Smooth muscle cell (in vitro differentiated cells): ENCODE measurements at regions not wholly inside any gene's neighbourhood (a gene's known extent, or its start where the extent isn't known, plus 50 kb on each side); places are given as distances from the start of the nearest gene placed in this dataset.
A peak's percentile ranks its signal among the peaks of the same experiment; 100 is the strongest.
"Not testable (repeated sequence)": the region's sequence is repeated elsewhere in the genome, so short reads cannot be mapped to it uniquely, and the experiment has no call there.

Source experiments
- DNase-seq: peaks from one replicate; lab custom pipeline; 2025; ENCODE audit not compliant: unreplicated experiment; lab: John Stamatoyannopoulos, UW
- H2AFZ ChIP-seq: fragments of 200-600 bp; sonication (generic); 2 replicates; pipeline ENCODE4 v1.6.0; 2016; ENCODE audit warnings: antibody characterized with exemption, low read depth, mild to moderate bottlenecking
- H3F3A ChIP-seq: fragments of 200-600 bp; sonication (generic); 2 replicates; pipeline ENCODE4 v1.6.0; 2017; ENCODE audit warnings: antibody characterized with exemption, low read depth
- H3K27ac ChIP-seq: fragments of 200-600 bp; sonication (generic); 2 replicates; pipeline ENCODE4 v1.5.1; 2016; ENCODE audit warnings: low read depth, mild to moderate bottlenecking
- H3K27me3 ChIP-seq: fragments of 200-600 bp; sonication (generic); 2 replicates; pipeline ENCODE4 v1.6.1; 2016; ENCODE audit warnings: low read depth, mild to moderate bottlenecking
- H3K36me3 ChIP-seq: fragments of 200-600 bp; sonication (generic); 2 replicates; pipeline ENCODE4 v1.5.1; 2016; ENCODE audit warnings: low read depth
- H3K4me1 ChIP-seq: fragments of 200-600 bp; sonication (generic); 2 replicates; pipeline ENCODE4 v1.5.1; 2016; ENCODE audit warnings: low read depth
- H3K4me2 ChIP-seq: fragments of 200-600 bp; sonication (generic); 2 replicates; pipeline ENCODE4 v1.6.0; 2016; ENCODE audit warnings: mild to moderate bottlenecking
- H3K4me3 ChIP-seq: fragments of 200-600 bp; sonication (generic); 2 replicates; pipeline ENCODE4 v1.5.1; 2016; ENCODE audit warnings: mild to moderate bottlenecking
- H3K79me2 ChIP-seq: fragments of 200-600 bp; sonication (generic); 2 replicates; pipeline ENCODE4 v1.6.0; 2016; ENCODE audit warnings: low read depth, mild to moderate bottlenecking
- H3K9ac ChIP-seq: fragments of 200-600 bp; sonication (generic); 2 replicates; pipeline ENCODE4 v1.6.0; 2016; ENCODE audit warnings: low read depth
- H3K9me3 ChIP-seq: fragments of 200-600 bp; sonication (generic); replicated peaks from 2 replicates; pipeline ENCODE4 v1.5.1; 2016; ENCODE audit warnings: low read depth
- H4K20me1 ChIP-seq: fragments of 200-600 bp; sonication (generic); 2 replicates; pipeline ENCODE4 v1.6.0; 2016; ENCODE audit warnings: low read depth
- CTCF ChIP-seq: fragments of 200-600 bp; sonication (generic); IDR thresholded peaks from 2 replicates; pipeline ENCODE4 v1.5.1; 2017; ENCODE audit warnings: borderline replicate concordance, mild to moderate bottlenecking, antibody characterized with exemption; ENCODE audit not compliant: insufficient read depth, poor library complexity, severe bottlenecking
- WGBS: methylation state at CpG from one replicate; pipeline ENCODE4 v1.1.7; 2016; ENCODE audit warnings: low lambda C conversion rate; 5-methylcytosine and 5-hydroxymethylcytosine counted together

- 88% methylated on average over 1 of the region's 1 CpG for WGBS
- Histone ChIP-seq H2AFZ (no peak overlapping the region), H3K27me3 (no peaks in the 10 kb centered on the region), H4K20me1 (no peaks in the 10 kb centered on the region), H3F3A (no peaks in the 10 kb centered on the region), H3K9me3 (no peaks in the 10 kb centered on the region), H3K9ac (no peak overlapping the region), H3K4me2 (no peak overlapping the region), H3K4me3 (no peak overlapping the region), H3K36me3 (no peaks in the 10 kb centered on the region), H3K27ac (no peak overlapping the region), H3K4me1 (no peaks in the 10 kb centered on the region), H3K79me2 (no peaks in the 10 kb centered on the region)
- no peak for DNase-seq
- TF ChIP-seq CTCF, result no peak
Observed at GRCh38 chr11:87501388-87501787, 463.7 kb downstream of the TMEM135 start.

GRCh38 chr11:87494936-87495335, 457.2 kb downstream of the TMEM135 start:
- not testable (repeated sequence) for H3K79me2 ChIP-seq, H3K36me3 ChIP-seq, H3K4me1 ChIP-seq, H3K4me3 ChIP-seq, H2AFZ ChIP-seq, H3K4me2 ChIP-seq, H3K9ac ChIP-seq, H3F3A ChIP-seq, H3K27me3 ChIP-seq, H4K20me1 ChIP-seq, H3K27ac ChIP-seq, H3K9me3 ChIP-seq, DNase-seq
- 96% methylated on average over 3 of the region's 3 CpGs for whole genome bisulfite sequencing

GRCh38 chr11:87494026-87494425, 456.3 kb downstream of the TMEM135 start:
- 65% methylated on average over 7 of the region's 7 CpGs for WGBS
- not testable (repeated sequence) for H3K4me3 ChIP-seq, H3K27ac ChIP-seq, H3K4me1 ChIP-seq, H3F3A ChIP-seq, H3K9ac ChIP-seq, H3K4me2 ChIP-seq, H3K36me3 ChIP-seq, H3K27me3 ChIP-seq, DNase-seq, H3K79me2 ChIP-seq, H4K20me1 ChIP-seq, H3K9me3 ChIP-seq, H2AFZ ChIP-seq

- Histone ChIP-seq H3F3A (no peaks in the 10 kb centered on the region), H2AFZ (no peak overlapping the region), H3K9me3 (no peaks in the 10 kb centered on the region), H3K27ac (no peak overlapping the region), H3K9ac (no peak overlapping the region), H3K36me3 (no peaks in the 10 kb centered on the region), H4K20me1 (no peaks in the 10 kb centered on the region), H3K4me1 (peaks cover 10% of the 10 kb centered on the region), H3K4me3 (no peak overlapping the region), H3K27me3 (no peaks in the 10 kb centered on the region), H3K79me2 (no peaks in the 10 kb centered on the region), H3K4me2 (peak overlapping the region; percentile 26)
- TF ChIP-seq CTCF, result no peak
- 19% methylated on average over 4 of the region's 4 CpGs for WGBS
- DNase-seq, result no peak
Observed at GRCh38 chr11:87493516-87493915, 455.8 kb downstream of the TMEM135 start.

- Histone ChIP-seq H3F3A (no peaks in the 10 kb centered on the region), H3K79me2 (no peaks in the 10 kb centered on the region), H3K9me3 (no peaks in the 10 kb centered on the region), H3K4me3 (no peak overlapping the region), H3K36me3 (no peaks in the 10 kb centered on the region), H3K4me1 (peaks cover 10% of the 10 kb centered on the region), H3K27ac (no peak overlapping the region), H3K27me3 (no peaks in the 10 kb centered on the region), H4K20me1 (no peaks in the 10 kb centered on the region), H3K9ac (no peak overlapping the region), H2AFZ (no peak overlapping the region), H3K4me2 (no peak overlapping the region)
- 85% methylated on average over 3 of the region's 3 CpGs for WGBS
- no peak for DNase-seq
- no peak for TF ChIP-seq CTCF
Observed at GRCh38 chr11:87491381-87491780, 453.6 kb downstream of the TMEM135 start.
